Skeletal muscle satellite cell (primary cell): ENCODE measurements at regions not wholly inside any gene's neighbourhood (a gene's known extent, or its start where the extent isn't known, plus 50 kb on each side); places are given as distances from the start of the nearest gene placed in this dataset. TPM values are rescaled to one million over a fixed set of nuclear protein-coding genes. Genes with fewer than 3 reads are reported as not detected.

ENCODE experiments used
- H3K27me3 ChIP-seq: 2 replicates; pipeline ENCODE4 v1.7.0; 2013; ENCODE audit warnings: low read length; ENCODE audit not compliant: control insufficient read depth, insufficient read depth
- H3K36me3 ChIP-seq: 2 replicates; pipeline ENCODE4 v1.7.0; 2013; ENCODE audit warnings: mild to moderate bottlenecking, control low read depth, low read length; ENCODE audit not compliant: insufficient read depth
- H3K4me1 ChIP-seq: 2 replicates; pipeline ENCODE4 v1.7.0; 2013; ENCODE audit warnings: low read length; ENCODE audit not compliant: control insufficient read depth, insufficient read depth
- H3K4me2 ChIP-seq: 2 replicates; pipeline ENCODE4 v1.7.0; 2013; ENCODE audit warnings: mild to moderate bottlenecking, low read length
- H3K4me3 ChIP-seq: 2 replicates; pipeline ENCODE4 v1.7.0; 2013; ENCODE audit warnings: low read length
- H3K9ac ChIP-seq: 2 replicates; pipeline ENCODE4 v1.7.0; 2013; ENCODE audit warnings: mild to moderate bottlenecking, low read depth, low read length, moderate library complexity
- H3K9me3 ChIP-seq: replicated peaks from 2 replicates; pipeline ENCODE4 v1.7.0; 2013; ENCODE audit warnings: mild to moderate bottlenecking, control low read depth, low read length
- small RNA-seq: library from RNA; depleted of rRNA; stranded (forward); fragments of <200 nt; gene quantifications from one replicate; pipeline ENCODE3, GENCODE V24; 2012

GRCh38 chr6:7053125-7053774 lies 54.5 kb upstream of the RREB1 start:
- H3K9ac ChIP-seq = no peak overlapping the region
- peaks cover 31% of the 10 kb centered on the region for H3K4me1 ChIP-seq
- no peak overlapping the region for H3K4me3 ChIP-seq
- H3K27me3 ChIP-seq = no peaks in the 10 kb centered on the region
- no peaks in the 10 kb centered on the region for H3K36me3 ChIP-seq
- H3K4me2 ChIP-seq = peak overlapping the region; percentile 61
- no peaks in the 10 kb centered on the region for H3K9me3 ChIP-seq

Small RNA genes lying in the stretch of these regions (small RNA-seq; reads per million reads assigned to genes)
- gene RN7SL554P = not detected
